Body of pancreas (tissue), 4 donors: ENCODE measurements at regions not wholly inside any gene's neighbourhood (a gene's known extent, or its start where the extent isn't known, plus 50 kb on each side); places are given as distances from the start of the nearest gene placed in this dataset.

Experiments used
- ATAC-seq: fragments of 150-250 bp; one replicate; pipeline ENCODE4 v1.9.1; 2016
- DNase-seq, 4 donors: peaks; one replicate each; pipeline ENCODE4 v3.0.0-alpha.2; 2019
- H3K27ac ChIP-seq, 4 donors: fragments of 200-600 bp; sonication (generic); 1 replicate in 3 of 4; 2 replicates in 1 of 4; pipeline versions ENCODE4 v1.5.1 to v1.6.1; 2016 to 2019; ENCODE audit warnings: mild to moderate bottlenecking in 1 of 4, mixed read lengths in 1 of 4, moderate library complexity in 1 of 4
- H3K27me3 ChIP-seq, 2 donors: fragments of 200-600 bp; sonication (generic); one replicate each; pipeline ENCODE4 v1.6.0; 2016; ENCODE audit warnings: mild to moderate bottlenecking in 1 of 2
- H3K36me3 ChIP-seq, 2 donors: fragments of 200-600 bp; sonication (generic); replicated peaks in 1 of 2; 2 replicates each; pipeline ENCODE4 v1.5.1; 2016; ENCODE audit warnings: low read depth in 2 of 2; ENCODE audit not compliant: insufficient read depth in 1 of 2
- H3K4me1 ChIP-seq: fragments of 200-600 bp; sonication (generic); one replicate; pipeline ENCODE4 v1.6.0; 2016
- H3K4me3 ChIP-seq, 2 donors: fragments of 200-600 bp; sonication (generic); 1 replicate in 1 of 2; 2 replicates in 1 of 2; pipeline ENCODE4 v1.5.1; 2016 to 2019
- H3K9me3 ChIP-seq, 3 donors: fragments of 200-600 bp; sonication (generic); 1 replicate in 2 of 3; 2 replicates in 1 of 3; pipeline ENCODE4 v1.5.1; 2016
- CTCF ChIP-seq, 7 experiments: fragments of 450-650 bp in 4 of 7; fragments of 200-600 bp in 3 of 7; sonication (generic) in 3 of 7; IDR thresholded peaks; one replicate each; pipeline ENCODE4 v1.5.1; 2016 to 2019; ENCODE audit warnings: antibody characterized with exemption in 7 of 7
- POLR2A ChIP-seq, 3 donors: fragments of 450-650 bp; IDR thresholded peaks; one replicate each; pipeline ENCODE4 v1.6.1; 2016; ENCODE audit warnings: antibody characterized with exemption in 3 of 3, mild to moderate bottlenecking in 2 of 3
- whole genome bisulfite sequencing, 2 donors: methylation state at CpG; one replicate each; pipeline ENCODE4 v1.1.5; 2017; 5-methylcytosine and 5-hydroxymethylcytosine counted together
- intact Hi-C: fragments of 100-400 bp; cut with DNase I; formaldehyde crosslinking; loops from one replicate; pipeline ENCODE4 v1.15.1; 2023

- H3K36me3 ChIP-seq, result no peaks in the 10 kb centered on the region
- H3K4me1 ChIP-seq, result no peaks in the 10 kb centered on the region
- ATAC-seq (no peak), DNase-seq (no peak)
- no peaks in the 10 kb centered on the region for H3K9me3 ChIP-seq
- H3K4me3 ChIP-seq, result no peak overlapping the region
- intact Hi-C loops, result no loop called here
- no peak for TF ChIP-seq POLR2A (IDR thresholded peaks at IDR 0.05)
- no peak for TF ChIP-seq CTCF (IDR thresholded peaks at IDR 0.05)
- no peaks in the 10 kb centered on the region for H3K27me3 ChIP-seq
- H3K27ac ChIP-seq, result no peak overlapping the region
- 78 to 83% methylated on average over 4 of the region's 4 CpGs for WGBS, 2 donors
Observed at GRCh38 chr12:92292016-92292415, 146.4 kb upstream of the BTG1 start.

DNA sequence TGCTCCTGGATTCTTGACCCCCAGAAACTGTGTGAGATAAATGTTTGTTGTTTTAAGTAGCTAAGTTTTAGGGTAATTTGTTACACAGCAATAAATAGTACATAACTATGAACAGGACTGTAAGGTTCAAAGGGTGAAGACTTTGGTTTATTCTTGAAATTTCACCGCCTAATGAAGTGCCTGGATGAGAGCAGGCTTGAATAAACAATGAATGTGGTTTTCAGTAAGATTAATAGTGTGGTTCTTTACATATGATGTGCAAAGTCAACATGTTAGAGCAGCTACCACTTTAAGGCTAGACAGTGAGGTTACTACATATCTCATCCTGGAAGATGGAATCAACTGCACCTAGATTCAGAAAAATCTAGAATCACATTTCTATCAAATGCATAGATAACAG, 145.2 kb upstream of the BTG1 start:
- no peaks in the 10 kb centered on the region for H3K9me3 ChIP-seq
- no peak overlapping the region for H3K27ac ChIP-seq
- no peaks in the 10 kb centered on the region for H3K4me1 ChIP-seq
- intact Hi-C loops, result no loop called here
- 76 to 81% methylated on average over 1 of the region's 1 CpG for WGBS, 2 donors
- DNase-seq, result no peak
- no peak overlapping the region for H3K4me3 ChIP-seq
- no peak for ATAC-seq
- no peaks in the 10 kb centered on the region for H3K36me3 ChIP-seq
- H3K27me3 ChIP-seq, result no peaks in the 10 kb centered on the region
- TF ChIP-seq CTCF (IDR thresholded peaks at IDR 0.05), result no peak
- TF ChIP-seq POLR2A (IDR thresholded peaks at IDR 0.05), result no peak

DNA sequence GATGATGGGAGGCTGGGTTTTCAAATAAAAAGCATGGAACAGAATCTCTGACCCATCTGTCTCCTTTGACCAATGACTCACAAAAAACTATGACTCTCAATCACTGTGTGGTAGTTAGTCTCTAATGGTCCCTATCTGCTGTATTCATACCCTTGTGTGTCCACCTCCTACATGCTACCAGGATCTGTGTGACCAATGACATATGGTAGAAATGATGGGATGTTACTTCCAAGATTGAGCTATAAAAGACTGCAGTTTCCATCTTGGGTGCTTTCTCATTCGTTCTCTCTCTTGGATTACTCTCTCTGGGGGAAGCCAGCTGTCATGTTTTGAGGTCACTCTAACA, 144.7 kb upstream of the BTG1 start:
- ATAC-seq (no peak), DNase-seq (no peak)
- H3K4me3 ChIP-seq, result no peak overlapping the region
- no peaks in the 10 kb centered on the region for H3K27me3 ChIP-seq
- H3K4me1 ChIP-seq, result no peaks in the 10 kb centered on the region
- H3K9me3 ChIP-seq, result no peaks in the 10 kb centered on the region
- TF ChIP-seq POLR2A (IDR thresholded peaks at IDR 0.05) (no peak), CTCF (IDR thresholded peaks at IDR 0.05) (no peak)
- H3K36me3 ChIP-seq, result no peaks in the 10 kb centered on the region
- intact Hi-C loops, result no loop called here
- no peak overlapping the region for H3K27ac ChIP-seq
- WGBS, 2 donors, result 70 to 84% methylated on average over 1 of the region's 1 CpG

DNA sequence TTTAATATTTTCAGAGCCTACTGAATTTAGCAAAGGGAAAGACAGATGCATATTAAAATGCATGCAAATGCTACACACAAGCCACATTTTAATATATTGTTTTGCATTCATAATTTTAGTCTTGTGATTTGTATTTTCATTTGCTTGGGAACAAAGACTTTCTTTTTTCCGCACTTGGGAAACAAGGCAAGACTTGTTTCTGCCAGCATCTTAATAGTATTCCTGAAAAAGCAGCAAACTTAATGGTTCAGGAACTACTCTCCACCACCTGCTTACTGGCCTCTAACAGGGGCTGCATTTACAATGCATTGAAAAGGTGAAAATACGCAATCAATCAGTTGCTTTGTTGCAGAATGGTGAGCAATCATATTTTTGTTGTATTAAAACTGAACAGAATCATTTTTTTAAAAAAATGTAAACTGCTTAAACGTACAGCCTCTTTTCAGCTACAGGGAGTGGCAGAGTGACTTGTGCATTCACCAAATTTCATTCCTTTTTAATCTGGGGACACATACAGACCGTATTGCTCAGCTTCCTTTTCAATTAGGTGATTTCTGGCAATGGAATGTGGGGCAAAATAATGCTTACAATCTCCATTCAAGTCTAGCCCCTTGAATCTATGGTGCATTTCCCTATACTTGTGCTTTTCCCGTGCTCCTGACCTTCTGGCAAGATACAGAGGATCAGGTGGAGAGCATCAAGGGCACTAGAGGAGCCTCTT, 144.1 kb upstream of the BTG1 start:
- 70 to 76% methylated on average over 5 of the region's 5 CpGs for WGBS, 2 donors
- DNase-seq, result no peak
- intact Hi-C loops, result no loop called here
- no peak overlapping the region for H3K4me3 ChIP-seq
- H3K4me1 ChIP-seq, result no peaks in the 10 kb centered on the region
- no peaks in the 10 kb centered on the region for H3K9me3 ChIP-seq
- TF ChIP-seq POLR2A (IDR thresholded peaks at IDR 0.05) (no peak), CTCF (IDR thresholded peaks at IDR 0.05) (no peak)
- H3K27me3 ChIP-seq, result no peaks in the 10 kb centered on the region
- H3K27ac ChIP-seq, result no peak overlapping the region
- no peaks in the 10 kb centered on the region for H3K36me3 ChIP-seq
- ATAC-seq, result no peak

- Histone ChIP-seq H3K9me3 (no peaks in the 10 kb centered on the region), H3K4me3 (no peak overlapping the region), H3K27ac (no peak overlapping the region), H3K36me3 (no peaks in the 10 kb centered on the region), H3K4me1 (no peaks in the 10 kb centered on the region), H3K27me3 (no peaks in the 10 kb centered on the region)
- DNase-seq (no peak), ATAC-seq (no peak)
- TF ChIP-seq POLR2A (IDR thresholded peaks at IDR 0.05), result no peak
- no peak for TF ChIP-seq CTCF (IDR thresholded peaks at IDR 0.05)
- intact Hi-C loops, result no loop called here
- WGBS, 2 donors, result 82 to 89% methylated on average over 8 of the region's 8 CpGs
Observed at GRCh38 chr12:92288561-92288960, 142.9 kb upstream of the BTG1 start.
